ENCODE measurements at regions not wholly inside any gene's neighbourhood (a gene's known extent, or its start where the extent isn't known, plus 50 kb on each side); places are given as distances from the start of the nearest gene placed in this dataset.

- H3K4me1 ChIP-seq (ENCODE audit: control insufficient read depth in 5 of 5, insufficient read depth in 5 of 5, low read length in 5 of 5), result no peaks in the 10 kb centered on the region
- ATAC-seq (ENCODE audit: insufficient read depth, low FRiP score), result no peak
- no peak overlapping the region for H3K4me3 ChIP-seq
- DNase-seq, result peak in 1 of 3 donors; percentile 18
- no peak overlapping the region for H3K9ac ChIP-seq (ENCODE audit: insufficient read depth in 1 of 2, low read length in 2 of 2)
- no peak overlapping the region for H3K27ac ChIP-seq (ENCODE audit: low read depth in 1 of 2, low read length in 1 of 2)
- H3K9me3 ChIP-seq (ENCODE audit: control insufficient read depth in 4 of 4, insufficient read depth in 3 of 4, low read length in 3 of 4), result no peaks in the 10 kb centered on the region
- no peaks in the 10 kb centered on the region for H3K36me3 ChIP-seq (ENCODE audit: control insufficient read depth in 4 of 4, insufficient read depth in 4 of 4, low read length in 4 of 4)
- no peaks in the 10 kb centered on the region for H3K27me3 ChIP-seq (ENCODE audit: control insufficient read depth in 3 of 3, insufficient read depth in 3 of 3, low read length in 2 of 3)
- TF ChIP-seq, protein P1, sequence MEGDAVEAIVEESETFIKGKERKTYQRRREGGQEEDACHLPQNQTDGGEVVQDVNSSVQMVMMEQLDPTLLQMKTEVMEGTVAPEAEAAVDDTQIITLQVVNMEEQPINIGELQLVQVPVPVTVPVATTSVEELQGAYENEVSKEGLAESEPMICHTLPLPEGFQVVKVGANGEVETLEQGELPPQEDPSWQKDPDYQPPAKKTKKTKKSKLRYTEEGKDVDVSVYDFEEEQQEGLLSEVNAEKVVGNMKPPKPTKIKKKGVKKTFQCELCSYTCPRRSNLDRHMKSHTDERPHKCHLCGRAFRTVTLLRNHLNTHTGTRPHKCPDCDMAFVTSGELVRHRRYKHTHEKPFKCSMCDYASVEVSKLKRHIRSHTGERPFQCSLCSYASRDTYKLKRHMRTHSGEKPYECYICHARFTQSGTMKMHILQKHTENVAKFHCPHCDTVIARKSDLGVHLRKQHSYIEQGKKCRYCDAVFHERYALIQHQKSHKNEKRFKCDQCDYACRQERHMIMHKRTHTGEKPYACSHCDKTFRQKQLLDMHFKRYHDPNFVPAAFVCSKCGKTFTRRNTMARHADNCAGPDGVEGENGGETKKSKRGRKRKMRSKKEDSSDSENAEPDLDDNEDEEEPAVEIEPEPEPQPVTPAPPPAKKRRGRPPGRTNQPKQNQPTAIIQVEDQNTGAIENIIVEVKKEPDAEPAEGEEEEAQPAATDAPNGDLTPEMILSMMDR (IDR thresholded peaks at IDR 0.05; ENCODE audit: control extremely low read depth, extremely low read depth), result no peak
Measured at GRCh38 chr6:92150553-92150952, 1268.8 kb downstream of the EPHA7 start.

DNA sequence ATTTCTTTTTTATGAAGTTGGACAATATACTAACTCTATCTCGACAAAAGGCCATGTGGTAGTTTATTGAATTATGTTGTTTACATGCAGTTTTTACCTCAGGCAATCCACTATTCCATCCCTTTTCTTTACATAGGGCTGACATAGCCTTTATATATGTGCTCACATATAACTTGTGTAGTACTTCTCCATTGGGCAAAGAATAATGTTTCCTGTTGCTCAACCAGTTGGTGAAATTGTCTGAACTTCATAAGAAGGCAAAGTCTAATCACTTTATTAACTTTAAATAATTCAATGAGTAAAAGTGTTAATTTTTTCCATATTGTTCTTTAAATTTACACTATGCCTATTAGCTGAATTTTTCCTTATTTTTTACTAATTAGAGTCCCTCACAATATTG is 1272.1 kb downstream of the EPHA7 start:
- no peak for ATAC-seq (ENCODE audit: insufficient read depth, low FRiP score)
- Histone ChIP-seq H3K4me1 (ENCODE audit: control insufficient read depth in 5 of 5, insufficient read depth in 5 of 5, low read length in 5 of 5) (no peaks in the 10 kb centered on the region), H3K9ac (ENCODE audit: insufficient read depth in 1 of 2, low read length in 2 of 2) (no peak overlapping the region), H3K36me3 (ENCODE audit: control insufficient read depth in 4 of 4, insufficient read depth in 4 of 4, low read length in 4 of 4) (no peaks in the 10 kb centered on the region), H3K27me3 (ENCODE audit: control insufficient read depth in 3 of 3, insufficient read depth in 3 of 3, low read length in 2 of 3) (no peaks in the 10 kb centered on the region), H3K9me3 (ENCODE audit: control insufficient read depth in 4 of 4, insufficient read depth in 3 of 4, low read length in 3 of 4) (no peaks in the 10 kb centered on the region), H3K27ac (ENCODE audit: low read depth in 1 of 2, low read length in 1 of 2) (no peak overlapping the region), H3K4me3 (no peak overlapping the region)
- DNase-seq, result no peak
- TF ChIP-seq, protein P1 (IDR thresholded peaks at IDR 0.05; ENCODE audit: control extremely low read depth, extremely low read depth), result no peak
- 90 to 97% methylated on average over 1 of the region's 1 CpG for WGBS, 2 donors

DNA sequence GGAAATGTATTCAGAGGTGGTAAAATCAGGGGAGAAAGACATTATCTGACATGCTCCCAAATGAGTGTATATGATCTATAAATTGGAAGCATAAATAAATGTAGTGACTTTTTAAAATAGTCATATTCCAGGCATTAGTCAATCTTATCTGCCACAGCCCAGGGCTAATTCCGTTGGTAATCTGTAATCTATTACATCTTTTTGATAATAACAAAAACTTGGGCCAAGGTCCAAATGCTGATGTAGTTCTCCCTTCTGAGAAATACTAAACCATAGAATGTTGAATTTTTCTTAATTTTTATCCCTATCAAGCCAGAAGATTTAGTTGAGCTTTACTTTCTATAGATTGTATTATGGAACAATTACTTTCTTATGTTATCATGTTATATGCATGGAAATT is 1279.8 kb downstream of the EPHA7 start:
- H3K27ac ChIP-seq (ENCODE audit: low read depth in 1 of 2, low read length in 1 of 2), result no peak overlapping the region
- no peak for ATAC-seq (ENCODE audit: insufficient read depth, low FRiP score)
- WGBS, 2 donors, result 18 to 56% methylated on average over 1 of the region's 1 CpG

GRCh38 chr6:92132957-92133356 is 1286.4 kb downstream of the EPHA7 start:
- WGBS, 2 donors, result 69 to 76% methylated on average over 2 of the region's 2 CpGs
- Histone ChIP-seq H3K36me3 (ENCODE audit: control insufficient read depth in 4 of 4, insufficient read depth in 4 of 4, low read length in 4 of 4) (no peaks in the 10 kb centered on the region), H3K9me3 (ENCODE audit: control insufficient read depth in 4 of 4, insufficient read depth in 3 of 4, low read length in 3 of 4) (no peaks in the 10 kb centered on the region), H3K27me3 (ENCODE audit: control insufficient read depth in 3 of 3, insufficient read depth in 3 of 3, low read length in 2 of 3) (no peaks in the 10 kb centered on the region), H3K9ac (ENCODE audit: insufficient read depth in 1 of 2, low read length in 2 of 2) (no peak overlapping the region), H3K4me3 (no peak overlapping the region), H3K27ac (ENCODE audit: low read depth in 1 of 2, low read length in 1 of 2) (no peak overlapping the region), H3K4me1 (ENCODE audit: control insufficient read depth in 5 of 5, insufficient read depth in 5 of 5, low read length in 5 of 5) (no peaks in the 10 kb centered on the region)
- DNase-seq (no peak), ATAC-seq (ENCODE audit: insufficient read depth, low FRiP score) (no peak)
- TF ChIP-seq, protein P1 (IDR thresholded peaks at IDR 0.05; ENCODE audit: control extremely low read depth, extremely low read depth), result no peak

More for the DNA sequence above, 1279.8 kb downstream of the EPHA7 start:
- H3K27me3 ChIP-seq (ENCODE audit: control insufficient read depth in 3 of 3, insufficient read depth in 3 of 3, low read length in 2 of 3), result no peaks in the 10 kb centered on the region
- DNase-seq, result no peak
- H3K4me1 ChIP-seq (ENCODE audit: control insufficient read depth in 5 of 5, insufficient read depth in 5 of 5, low read length in 5 of 5), result no peaks in the 10 kb centered on the region
- TF ChIP-seq, protein P1 (IDR thresholded peaks at IDR 0.05; ENCODE audit: control extremely low read depth, extremely low read depth), result no peak
- H3K9me3 ChIP-seq (ENCODE audit: control insufficient read depth in 4 of 4, insufficient read depth in 3 of 4, low read length in 3 of 4), result no peaks in the 10 kb centered on the region
- no peak overlapping the region for H3K4me3 ChIP-seq
- no peak overlapping the region for H3K9ac ChIP-seq (ENCODE audit: insufficient read depth in 1 of 2, low read length in 2 of 2)
- H3K36me3 ChIP-seq (ENCODE audit: control insufficient read depth in 4 of 4, insufficient read depth in 4 of 4, low read length in 4 of 4), result no peaks in the 10 kb centered on the region

All from lung (tissue), 11 donors.